Karpas-422 (cell line): ENCODE measurements at regions not wholly inside any gene's neighbourhood (a gene's known extent, or its start where the extent isn't known, plus 50 kb on each side); places are given as distances from the start of the nearest gene placed in this dataset.

Experiments
- DNase-seq: peaks from one replicate; pipeline ENCODE4 v3.0.0-alpha.2; 2015
- H2AFZ ChIP-seq: fragments of 200-600 bp; sonication (generic); 2 replicates; pipeline ENCODE4 v1.6.1; 2014; ENCODE audit warnings: antibody characterized with exemption, low read length, mixed read lengths
- H3K27ac ChIP-seq: fragments of 200-600 bp; sonication (generic); 2 replicates; pipeline ENCODE4 v1.5.1; 2014; ENCODE audit warnings: mild to moderate bottlenecking, low read length, moderate library complexity
- H3K27me3 ChIP-seq: fragments of 200-600 bp; sonication (generic); 2 replicates; pipeline ENCODE4 v1.6.1; 2014; ENCODE audit warnings: low read length, mixed read lengths
- H3K36me3 ChIP-seq: fragments of 200-600 bp; sonication (generic); 2 replicates; pipeline ENCODE4 v1.6.1; 2014; ENCODE audit warnings: low read length, mixed read lengths; ENCODE audit not compliant: insufficient read depth
- H3K4me1 ChIP-seq: fragments of 200-600 bp; sonication (generic); 2 replicates; pipeline ENCODE4 v1.6.1; 2014; ENCODE audit warnings: mild to moderate bottlenecking, low read length, mixed read lengths
- H3K4me2 ChIP-seq: fragments of 200-600 bp; sonication (generic); 2 replicates; pipeline ENCODE4 v1.6.1; 2014; ENCODE audit warnings: low read length, low read depth, mild to moderate bottlenecking; ENCODE audit not compliant: poor library complexity, severe bottlenecking
- H3K4me3 ChIP-seq: fragments of 200-600 bp; sonication (generic); 2 replicates; pipeline ENCODE4 v1.5.1; 2014; ENCODE audit warnings: mild to moderate bottlenecking, antibody characterized with exemption, low read length, mixed read lengths
- H3K79me2 ChIP-seq: fragments of 200-600 bp; sonication (generic); 2 replicates; pipeline ENCODE4 v1.6.1; 2014; ENCODE audit warnings: mild to moderate bottlenecking, low read length, mixed read lengths
- H3K9ac ChIP-seq: fragments of 200-600 bp; sonication (generic); 2 replicates; pipeline ENCODE4 v1.6.0; 2014; ENCODE audit warnings: low read length
- H3K9me2 ChIP-seq: fragments of 200-600 bp; sonication (generic), shearing (Covaris generic); replicated peaks from 2 replicates; pipeline ENCODE4 v1.6.0; 2014; ENCODE audit warnings: mild to moderate bottlenecking, low read length, moderate library complexity; ENCODE audit not compliant: insufficient read depth
- H3K9me3 ChIP-seq: fragments of 300-700, 200-600 bp; sonication (generic); 2 replicates; pipeline ENCODE4 v1.6.1; 2014; ENCODE audit warnings: low read length, mixed read lengths
- H4K20me1 ChIP-seq: fragments of 200-600 bp; sonication (generic); 2 replicates; pipeline ENCODE4 v1.6.1; 2014; ENCODE audit warnings: mild to moderate bottlenecking, antibody characterized with exemption, low read length, low read depth; ENCODE audit not compliant: insufficient read depth

DNA sequence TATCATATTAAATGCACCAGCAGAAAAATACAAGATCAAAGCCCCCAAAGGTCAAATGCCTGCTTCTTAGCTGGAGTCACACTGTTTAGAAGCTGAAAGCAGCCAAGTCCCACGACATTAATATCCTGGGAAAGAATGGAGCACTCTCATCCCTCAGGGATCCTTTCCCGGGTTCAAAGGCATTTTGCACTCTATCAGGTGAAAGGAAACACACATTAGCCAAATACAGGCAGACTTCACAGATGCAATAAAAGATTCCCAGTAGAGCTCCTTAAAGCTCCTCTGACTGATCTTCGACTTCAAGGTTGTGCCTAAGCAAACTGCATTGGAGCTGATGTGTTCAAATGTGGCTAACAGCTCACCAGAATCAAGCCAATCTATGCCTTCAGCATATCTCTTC is 158.4 kb downstream of the RNF152 start:
- H3K9ac ChIP-seq = no peak overlapping the region
- no peak for DNase-seq
- no peaks in the 10 kb centered on the region for H4K20me1 ChIP-seq
- no peaks in the 10 kb centered on the region for H3K9me2 ChIP-seq
- H3K27me3 ChIP-seq = no peaks in the 10 kb centered on the region
- no peaks in the 10 kb centered on the region for H3K9me3 ChIP-seq
- no peak overlapping the region for H2AFZ ChIP-seq
- no peak overlapping the region for H3K4me2 ChIP-seq
- no peaks in the 10 kb centered on the region for H3K79me2 ChIP-seq
- H3K27ac ChIP-seq = no peak overlapping the region
- no peaks in the 10 kb centered on the region for H3K36me3 ChIP-seq
- H3K4me3 ChIP-seq = no peak overlapping the region
- no peaks in the 10 kb centered on the region for H3K4me1 ChIP-seq

DNA sequence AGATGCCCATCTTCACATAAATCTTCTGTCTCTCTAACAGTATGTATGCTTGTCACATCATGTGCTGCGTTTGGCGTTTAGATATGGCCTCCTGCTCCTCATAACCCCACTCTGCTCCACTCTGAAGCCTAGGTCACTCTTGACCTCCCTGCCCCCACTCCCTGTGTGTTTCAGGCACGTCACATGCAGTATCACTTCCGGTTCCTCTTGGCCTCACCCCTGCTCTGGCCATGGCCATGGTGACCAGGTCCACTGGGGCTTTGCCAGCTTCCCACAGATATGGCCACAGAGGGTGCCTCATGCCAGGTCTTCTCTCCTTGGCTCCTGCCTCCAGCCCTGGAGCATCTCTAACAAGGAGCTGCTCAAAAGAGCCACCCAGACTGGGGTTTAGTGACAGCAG is 160.0 kb downstream of the RNF152 start:
- H3K4me3 ChIP-seq = no peak overlapping the region
- H3K4me2 ChIP-seq = no peak overlapping the region
- H3K27me3 ChIP-seq = no peaks in the 10 kb centered on the region
- no peaks in the 10 kb centered on the region for H3K9me2 ChIP-seq
- DNase-seq = no peak
- no peaks in the 10 kb centered on the region for H3K79me2 ChIP-seq
- H3K9ac ChIP-seq = no peak overlapping the region
- no peaks in the 10 kb centered on the region for H3K36me3 ChIP-seq
- H4K20me1 ChIP-seq = no peaks in the 10 kb centered on the region
- H3K27ac ChIP-seq = no peak overlapping the region
- H3K9me3 ChIP-seq = no peaks in the 10 kb centered on the region
- H2AFZ ChIP-seq = no peak overlapping the region
- H3K4me1 ChIP-seq = no peaks in the 10 kb centered on the region

DNA sequence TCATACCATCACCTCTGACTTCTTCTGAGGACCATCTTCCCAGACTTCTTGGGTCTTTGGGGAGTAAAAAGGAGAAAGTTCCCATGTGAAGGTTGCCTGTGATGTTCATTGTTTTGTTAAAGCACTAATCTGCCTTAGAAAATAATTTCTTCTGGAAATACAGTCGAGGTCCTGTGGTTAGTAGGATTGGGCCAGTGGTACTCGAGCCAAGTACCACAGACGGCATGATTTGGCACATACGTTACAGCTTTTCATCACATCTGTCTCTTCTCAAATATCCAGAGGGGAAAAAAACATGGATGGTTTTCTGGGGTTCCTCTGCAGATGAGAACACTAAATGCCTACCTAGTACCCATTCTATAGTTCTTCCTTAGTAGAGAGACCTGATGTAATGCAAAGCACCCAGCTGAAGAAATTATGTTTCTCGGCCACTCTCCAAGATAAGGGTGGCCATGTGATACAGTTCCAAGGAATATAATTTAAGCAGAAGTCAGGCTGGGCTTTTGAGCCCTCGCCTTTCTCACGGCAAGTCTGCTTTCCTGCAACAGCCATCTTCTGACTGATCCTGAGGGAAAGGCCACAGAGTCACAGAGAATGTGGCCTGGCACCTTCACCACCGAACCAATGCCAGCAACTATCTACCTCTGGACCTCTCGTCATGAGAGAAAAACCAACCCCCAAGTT is 161.0 kb downstream of the RNF152 start:
- H3K27me3 ChIP-seq = no peaks in the 10 kb centered on the region
- H3K79me2 ChIP-seq = no peaks in the 10 kb centered on the region
- H3K9ac ChIP-seq = no peak overlapping the region
- no peak for DNase-seq
- H3K9me3 ChIP-seq = no peaks in the 10 kb centered on the region
- no peaks in the 10 kb centered on the region for H3K4me1 ChIP-seq
- no peak overlapping the region for H3K27ac ChIP-seq
- no peak overlapping the region for H3K4me3 ChIP-seq
- H2AFZ ChIP-seq = no peak overlapping the region; the same call in 1 of the 2 replicates
- no peaks in the 10 kb centered on the region for H3K36me3 ChIP-seq
- no peak overlapping the region for H3K4me2 ChIP-seq
- H3K9me2 ChIP-seq = no peaks in the 10 kb centered on the region
- no peaks in the 10 kb centered on the region for H4K20me1 ChIP-seq

DNA sequence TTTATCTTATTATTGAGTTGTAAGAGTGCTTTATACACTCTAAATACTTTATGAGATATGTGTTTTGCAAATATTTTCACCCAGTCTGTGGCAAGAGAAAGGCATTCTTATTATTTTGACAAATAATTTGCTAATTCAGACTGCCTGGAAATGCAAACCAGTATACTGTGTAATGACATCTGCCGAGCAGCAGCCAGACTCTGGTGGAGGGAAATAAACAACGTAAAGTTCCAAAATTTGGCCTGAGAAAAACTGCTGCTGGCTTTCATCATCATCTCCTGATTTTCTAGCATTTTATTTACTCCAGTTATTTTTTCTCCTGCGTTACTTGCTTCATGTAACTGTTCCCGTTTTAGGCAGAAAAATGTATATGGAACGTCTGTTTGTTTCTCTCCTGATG is 161.6 kb downstream of the RNF152 start:
- H3K4me2 ChIP-seq = no peak overlapping the region
- H3K9ac ChIP-seq = no peak overlapping the region
- no peaks in the 10 kb centered on the region for H3K79me2 ChIP-seq
- H3K27ac ChIP-seq = no peak overlapping the region
- no peaks in the 10 kb centered on the region for H3K27me3 ChIP-seq
- H3K4me1 ChIP-seq = no peaks in the 10 kb centered on the region
- no peaks in the 10 kb centered on the region for H3K9me2 ChIP-seq
- DNase-seq = no peak
- H4K20me1 ChIP-seq = no peaks in the 10 kb centered on the region
- no peak overlapping the region for H2AFZ ChIP-seq
- H3K4me3 ChIP-seq = no peak overlapping the region
- H3K9me3 ChIP-seq = no peaks in the 10 kb centered on the region
- no peaks in the 10 kb centered on the region for H3K36me3 ChIP-seq

DNA sequence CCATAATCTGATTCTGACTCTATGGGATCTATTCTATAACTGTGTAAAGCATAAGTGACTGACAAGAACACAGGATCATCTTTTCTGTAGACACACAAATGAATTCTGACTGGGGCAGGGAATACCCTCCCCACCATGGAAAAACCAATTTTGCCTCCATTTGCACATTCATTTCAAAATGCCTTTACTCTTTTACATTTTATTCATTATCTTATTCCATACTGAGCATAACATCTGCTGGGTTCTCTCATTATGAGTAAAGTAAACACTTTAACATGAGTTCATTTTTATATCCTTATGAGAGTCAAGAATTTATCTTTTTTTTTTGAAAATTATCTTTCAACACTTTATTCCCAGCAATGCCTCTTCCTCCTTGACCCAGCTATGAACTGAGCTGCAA is 163.5 kb downstream of the RNF152 start:
- no peaks in the 10 kb centered on the region for H3K27me3 ChIP-seq
- H3K4me1 ChIP-seq = no peaks in the 10 kb centered on the region
- no peaks in the 10 kb centered on the region for H3K36me3 ChIP-seq
- no peaks in the 10 kb centered on the region for H3K9me2 ChIP-seq
- DNase-seq = no peak
- H3K9ac ChIP-seq = no peak overlapping the region
- no peak overlapping the region for H2AFZ ChIP-seq
- H3K9me3 ChIP-seq = no peaks in the 10 kb centered on the region
- no peak overlapping the region for H3K27ac ChIP-seq
- H3K4me3 ChIP-seq = no peak overlapping the region
- H3K4me2 ChIP-seq = no peak overlapping the region
- no peaks in the 10 kb centered on the region for H3K79me2 ChIP-seq
- H4K20me1 ChIP-seq = no peaks in the 10 kb centered on the region

DNA sequence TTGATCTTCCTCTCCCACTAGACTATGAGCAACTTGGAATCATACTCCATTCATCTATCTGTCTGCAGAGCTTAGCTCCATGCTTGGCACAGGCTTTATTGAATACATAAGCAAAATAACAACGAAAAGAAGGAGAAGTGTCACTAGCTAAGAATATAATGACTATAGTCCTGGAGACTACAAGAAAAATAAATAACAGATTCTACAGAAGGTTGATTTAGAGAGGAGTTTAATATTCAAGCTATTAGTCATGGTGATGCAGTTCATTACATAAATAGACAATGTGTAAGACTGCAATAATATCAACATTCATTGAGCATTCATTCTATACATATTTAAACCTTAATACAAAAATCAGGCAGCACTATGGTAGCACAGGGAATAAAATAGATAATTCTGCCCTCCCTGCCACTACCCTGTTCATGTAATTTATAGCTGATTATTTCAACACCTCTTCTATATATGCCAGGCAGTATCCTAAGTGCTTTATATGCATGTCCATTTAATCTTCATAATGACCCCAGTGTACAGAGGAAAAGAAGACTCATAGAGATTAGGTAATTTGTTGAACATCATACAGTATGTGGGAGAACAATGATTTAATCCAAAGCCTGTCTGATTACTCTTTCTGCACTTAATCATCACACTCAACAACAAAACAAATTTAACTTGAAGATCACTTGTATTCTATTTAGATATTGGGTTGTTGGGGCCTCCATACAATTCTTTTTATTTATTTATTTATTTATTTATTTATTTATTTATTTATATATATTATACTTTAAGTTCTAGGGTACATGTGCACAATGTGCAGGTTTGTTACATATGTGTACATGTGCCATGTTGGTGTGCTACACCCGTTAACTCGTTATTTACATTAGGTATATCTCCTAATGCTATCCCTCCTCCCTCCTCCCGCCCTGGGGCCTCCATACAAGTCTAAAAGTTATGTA is 165.3 kb downstream of the RNF152 start:
- H3K4me2 ChIP-seq = no peak overlapping the region
- H3K79me2 ChIP-seq = no peaks in the 10 kb centered on the region
- no peaks in the 10 kb centered on the region for H3K9me3 ChIP-seq
- H3K4me3 ChIP-seq = no peak overlapping the region
- H2AFZ ChIP-seq = no peak overlapping the region
- H3K9me2 ChIP-seq = no peaks in the 10 kb centered on the region
- H4K20me1 ChIP-seq = no peaks in the 10 kb centered on the region
- no peak overlapping the region for H3K27ac ChIP-seq
- H3K4me1 ChIP-seq = no peaks in the 10 kb centered on the region
- no peak overlapping the region for H3K9ac ChIP-seq
- no peak for DNase-seq
- no peaks in the 10 kb centered on the region for H3K27me3 ChIP-seq
- no peaks in the 10 kb centered on the region for H3K36me3 ChIP-seq

DNA sequence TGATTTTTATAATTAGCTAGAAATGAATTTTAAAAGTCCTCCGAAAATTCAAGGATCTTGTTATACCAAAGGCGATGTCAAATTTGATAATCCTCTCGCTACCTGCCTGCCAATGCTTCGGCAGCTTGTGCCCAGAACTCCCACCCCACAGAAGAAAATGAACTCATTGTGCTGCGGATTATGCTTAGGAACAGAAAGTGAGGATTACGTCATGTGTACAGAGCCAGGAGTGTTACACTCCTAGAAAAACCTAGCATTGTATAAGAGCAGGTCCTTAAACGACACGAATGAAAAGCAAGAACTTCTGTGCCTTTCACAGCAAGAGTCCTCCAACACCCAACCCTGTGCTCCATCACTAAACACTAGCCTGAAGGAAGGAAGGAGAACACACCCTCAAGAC is 168.3 kb downstream of the RNF152 start:
- H2AFZ ChIP-seq = no peak overlapping the region
- H3K4me1 ChIP-seq = no peaks in the 10 kb centered on the region
- DNase-seq = no peak
- H3K4me3 ChIP-seq = no peak overlapping the region
- no peaks in the 10 kb centered on the region for H3K27me3 ChIP-seq
- no peaks in the 10 kb centered on the region for H3K79me2 ChIP-seq
- no peak overlapping the region for H3K4me2 ChIP-seq
- H3K36me3 ChIP-seq = no peaks in the 10 kb centered on the region
- no peak overlapping the region for H3K9ac ChIP-seq
- no peaks in the 10 kb centered on the region for H3K9me3 ChIP-seq
- no peaks in the 10 kb centered on the region for H4K20me1 ChIP-seq
- H3K9me2 ChIP-seq = no peaks in the 10 kb centered on the region
- H3K27ac ChIP-seq = no peak overlapping the region

DNA sequence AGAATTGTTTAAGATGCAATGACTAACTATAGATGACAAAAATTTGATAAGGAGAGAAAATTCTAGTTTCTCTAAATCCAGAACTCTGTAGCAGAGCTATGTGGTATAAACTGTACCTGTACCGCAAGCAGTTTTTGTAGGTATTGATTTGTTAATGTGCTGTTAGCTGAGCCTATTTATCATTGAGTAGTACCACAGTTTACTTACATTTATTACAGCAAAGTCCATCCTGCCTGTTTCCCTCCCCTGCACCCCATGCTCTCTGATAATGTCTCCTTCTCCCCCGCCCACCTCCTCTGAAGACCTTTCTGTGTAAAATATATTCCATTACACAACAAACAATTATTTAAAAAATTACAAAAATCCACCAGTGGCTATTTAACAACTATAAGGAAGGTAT is 170.6 kb downstream of the RNF152 start:
- Histone ChIP-seq H3K36me3 (no peaks in the 10 kb centered on the region), H3K4me3 (no peak overlapping the region), H4K20me1 (no peaks in the 10 kb centered on the region), H3K9me2 (no peaks in the 10 kb centered on the region), H3K4me2 (no peak overlapping the region), H3K4me1 (no peaks in the 10 kb centered on the region), H3K9ac (no peak overlapping the region), H3K9me3 (no peaks in the 10 kb centered on the region), H3K27me3 (no peaks in the 10 kb centered on the region), H2AFZ (no peak overlapping the region), H3K79me2 (no peaks in the 10 kb centered on the region), H3K27ac (no peak overlapping the region)
- DNase-seq = no peak
